ENCODE measurements at regions not wholly inside any gene's neighbourhood (a gene's known extent, or its start where the extent isn't known, plus 50 kb on each side); places are given as distances from the start of the nearest gene placed in this dataset.
A peak's percentile ranks its signal among the peaks of the same experiment; 100 is the strongest.

- Histone ChIP-seq H3K27me3 (no peaks in the 10 kb centered on the region), H3K36me3 (no peaks in the 10 kb centered on the region), H3K27ac (no peak overlapping the region), H3K9me3 (ENCODE audit: low read depth) (no peaks in the 10 kb centered on the region), H3K4me1 (ENCODE audit: low read depth) (peaks cover 8% of the 10 kb centered on the region), H3K4me3 (no peak overlapping the region)
- no peak for DNase-seq (ENCODE audit: low read depth in 1 of 2, low spot score in 1 of 2)
- TF ChIP-seq CTCF (IDR thresholded peaks at IDR 0.05; ENCODE audit: low read depth, low read length), result no peak
These were observed 280.3 kb downstream of the LTN1 start for GRCh38 chr21:28712411-28712810.

- peak in 1 of 2 donors; percentile 53 for DNase-seq (ENCODE audit: low read depth in 1 of 2, low spot score in 1 of 2)
- no peaks in the 10 kb centered on the region for H3K36me3 ChIP-seq
- H3K27me3 ChIP-seq, result no peaks in the 10 kb centered on the region
- TF ChIP-seq CTCF (IDR thresholded peaks at IDR 0.05; ENCODE audit: low read depth, low read length), result no peak
- H3K27ac ChIP-seq, result no peak overlapping the region
- H3K9me3 ChIP-seq (ENCODE audit: low read depth), result no peaks in the 10 kb centered on the region
- H3K4me3 ChIP-seq, result no peak overlapping the region
- H3K4me1 ChIP-seq (ENCODE audit: low read depth), result peaks cover 15% of the 10 kb centered on the region
These were observed 287.1 kb downstream of the LTN1 start for GRCh38 chr21:28705616-28706015.

- TF ChIP-seq CTCF (IDR thresholded peaks at IDR 0.05; ENCODE audit: low read depth, low read length), result no peak
- Histone ChIP-seq H3K36me3 (no peaks in the 10 kb centered on the region), H3K4me3 (no peak overlapping the region), H3K27me3 (no peaks in the 10 kb centered on the region), H3K9me3 (ENCODE audit: low read depth) (no peaks in the 10 kb centered on the region), H3K4me1 (ENCODE audit: low read depth) (peaks cover 7% of the 10 kb centered on the region), H3K27ac (no peak overlapping the region)
- peak; percentile 24 to 65 for DNase-seq (ENCODE audit: low read depth in 1 of 2, low spot score in 1 of 2)
These were observed 287.9 kb downstream of the LTN1 start for GRCh38 chr21:28704746-28705145.

GRCh38 chr21:28703861-28704260 is 288.8 kb downstream of the LTN1 start:
- peaks cover 7% of the 10 kb centered on the region for H3K4me1 ChIP-seq (ENCODE audit: low read depth)
- H3K36me3 ChIP-seq, result no peaks in the 10 kb centered on the region
- DNase-seq (ENCODE audit: low read depth in 1 of 2, low spot score in 1 of 2), result no peak
- TF ChIP-seq CTCF (IDR thresholded peaks at IDR 0.05; ENCODE audit: low read depth, low read length), result no peak
- no peak overlapping the region for H3K27ac ChIP-seq
- H3K27me3 ChIP-seq, result no peaks in the 10 kb centered on the region
- no peaks in the 10 kb centered on the region for H3K9me3 ChIP-seq (ENCODE audit: low read depth)
- no peak overlapping the region for H3K4me3 ChIP-seq

- H3K9me3 ChIP-seq (ENCODE audit: low read depth), result no peaks in the 10 kb centered on the region
- no peaks in the 10 kb centered on the region for H3K27me3 ChIP-seq
- H3K36me3 ChIP-seq, result no peaks in the 10 kb centered on the region
- DNase-seq (ENCODE audit: low read depth in 1 of 2, low spot score in 1 of 2), result no peak
- H3K4me3 ChIP-seq, result no peak overlapping the region
- TF ChIP-seq CTCF (IDR thresholded peaks at IDR 0.05; ENCODE audit: low read depth, low read length), result no peak
- peaks cover 3% of the 10 kb centered on the region for H3K4me1 ChIP-seq (ENCODE audit: low read depth)
- no peak overlapping the region for H3K27ac ChIP-seq
These were observed 292.9 kb downstream of the LTN1 start for GRCh38 chr21:28699596-28700259.
